Neural cell (in vitro differentiated cells): ENCODE measurements at regions not wholly inside any gene's neighbourhood (a gene's known extent, or its start where the extent isn't known, plus 50 kb on each side); places are given as distances from the start of the nearest gene placed in this dataset.

Experiments
- EP300 ChIP-seq: fragments of 450-650 bp; conservative IDR thresholded peaks from 2 replicates; pipeline ENCODE4 v1.6.1; 2014; ENCODE audit warnings: antibody characterized with exemption, mild to moderate bottlenecking, moderate library complexity; ENCODE audit not compliant: poor library complexity, severe bottlenecking
- EZH2 ChIP-seq: fragments of 200-600, 300-800 bp; shearing (Covaris generic), sonication (generic); IDR thresholded peaks from 2 replicates; pipeline ENCODE4 v1.6.1; 2014; ENCODE audit warnings: antibody characterized with exemption, low read length, borderline replicate concordance, mild to moderate bottlenecking; ENCODE audit not compliant: insufficient read depth, poor library complexity, severe bottlenecking
- MXI1 ChIP-seq: fragments of 450-650 bp; conservative IDR thresholded peaks from 2 replicates; pipeline ENCODE4 v1.6.1; 2014; ENCODE audit warnings: antibody characterized with exemption, mild to moderate bottlenecking; ENCODE audit not compliant: poor library complexity, severe bottlenecking
- POLR2AphosphoS5 ChIP-seq: IDR thresholded peaks from 2 replicates; pipeline ENCODE4 v1.6.1; 2012
- RAD21 ChIP-seq: fragments of 450-650 bp; conservative IDR thresholded peaks from 2 replicates; pipeline ENCODE4 v1.6.1; 2014; ENCODE audit warnings: antibody characterized with exemption, mild to moderate bottlenecking, moderate library complexity
- SMC3 ChIP-seq: fragments of 450-650 bp; conservative IDR thresholded peaks from 2 replicates; pipeline ENCODE4 v1.6.1; 2014; ENCODE audit warnings: antibody characterized with exemption, mild to moderate bottlenecking, moderate library complexity; ENCODE audit not compliant: poor library complexity
- TAF1 ChIP-seq: IDR thresholded peaks from 2 replicates; pipeline ENCODE4 v1.6.1; 2012; ENCODE audit warnings: low read depth
- TF ChIP-seq, protein P1 (sequence below): fragments of 450-650 bp; IDR thresholded peaks from 2 replicates; pipeline ENCODE4 v1.5.1; 2014; ENCODE audit warnings: antibody characterized with exemption, mild to moderate bottlenecking, moderate library complexity; ENCODE audit not compliant: poor library complexity, severe bottlenecking
- TF ChIP-seq, protein P2 (sequence below): IDR thresholded peaks from 2 replicates; pipeline ENCODE4 v1.6.1; 2012; ENCODE audit warnings: borderline replicate concordance

GRCh38 chr3:187836823-187837770 lies 91.8 kb upstream of the BCL6 start:
- TF ChIP-seq, protein P1, sequence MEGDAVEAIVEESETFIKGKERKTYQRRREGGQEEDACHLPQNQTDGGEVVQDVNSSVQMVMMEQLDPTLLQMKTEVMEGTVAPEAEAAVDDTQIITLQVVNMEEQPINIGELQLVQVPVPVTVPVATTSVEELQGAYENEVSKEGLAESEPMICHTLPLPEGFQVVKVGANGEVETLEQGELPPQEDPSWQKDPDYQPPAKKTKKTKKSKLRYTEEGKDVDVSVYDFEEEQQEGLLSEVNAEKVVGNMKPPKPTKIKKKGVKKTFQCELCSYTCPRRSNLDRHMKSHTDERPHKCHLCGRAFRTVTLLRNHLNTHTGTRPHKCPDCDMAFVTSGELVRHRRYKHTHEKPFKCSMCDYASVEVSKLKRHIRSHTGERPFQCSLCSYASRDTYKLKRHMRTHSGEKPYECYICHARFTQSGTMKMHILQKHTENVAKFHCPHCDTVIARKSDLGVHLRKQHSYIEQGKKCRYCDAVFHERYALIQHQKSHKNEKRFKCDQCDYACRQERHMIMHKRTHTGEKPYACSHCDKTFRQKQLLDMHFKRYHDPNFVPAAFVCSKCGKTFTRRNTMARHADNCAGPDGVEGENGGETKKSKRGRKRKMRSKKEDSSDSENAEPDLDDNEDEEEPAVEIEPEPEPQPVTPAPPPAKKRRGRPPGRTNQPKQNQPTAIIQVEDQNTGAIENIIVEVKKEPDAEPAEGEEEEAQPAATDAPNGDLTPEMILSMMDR: no peak
- TF ChIP-seq MXI1: no peak
- TF ChIP-seq SMC3: no peak
- TF ChIP-seq EZH2: no peak
- TF ChIP-seq EP300: no peak
- TF ChIP-seq POLR2AphosphoS5: no peak
- TF ChIP-seq, protein P2, sequence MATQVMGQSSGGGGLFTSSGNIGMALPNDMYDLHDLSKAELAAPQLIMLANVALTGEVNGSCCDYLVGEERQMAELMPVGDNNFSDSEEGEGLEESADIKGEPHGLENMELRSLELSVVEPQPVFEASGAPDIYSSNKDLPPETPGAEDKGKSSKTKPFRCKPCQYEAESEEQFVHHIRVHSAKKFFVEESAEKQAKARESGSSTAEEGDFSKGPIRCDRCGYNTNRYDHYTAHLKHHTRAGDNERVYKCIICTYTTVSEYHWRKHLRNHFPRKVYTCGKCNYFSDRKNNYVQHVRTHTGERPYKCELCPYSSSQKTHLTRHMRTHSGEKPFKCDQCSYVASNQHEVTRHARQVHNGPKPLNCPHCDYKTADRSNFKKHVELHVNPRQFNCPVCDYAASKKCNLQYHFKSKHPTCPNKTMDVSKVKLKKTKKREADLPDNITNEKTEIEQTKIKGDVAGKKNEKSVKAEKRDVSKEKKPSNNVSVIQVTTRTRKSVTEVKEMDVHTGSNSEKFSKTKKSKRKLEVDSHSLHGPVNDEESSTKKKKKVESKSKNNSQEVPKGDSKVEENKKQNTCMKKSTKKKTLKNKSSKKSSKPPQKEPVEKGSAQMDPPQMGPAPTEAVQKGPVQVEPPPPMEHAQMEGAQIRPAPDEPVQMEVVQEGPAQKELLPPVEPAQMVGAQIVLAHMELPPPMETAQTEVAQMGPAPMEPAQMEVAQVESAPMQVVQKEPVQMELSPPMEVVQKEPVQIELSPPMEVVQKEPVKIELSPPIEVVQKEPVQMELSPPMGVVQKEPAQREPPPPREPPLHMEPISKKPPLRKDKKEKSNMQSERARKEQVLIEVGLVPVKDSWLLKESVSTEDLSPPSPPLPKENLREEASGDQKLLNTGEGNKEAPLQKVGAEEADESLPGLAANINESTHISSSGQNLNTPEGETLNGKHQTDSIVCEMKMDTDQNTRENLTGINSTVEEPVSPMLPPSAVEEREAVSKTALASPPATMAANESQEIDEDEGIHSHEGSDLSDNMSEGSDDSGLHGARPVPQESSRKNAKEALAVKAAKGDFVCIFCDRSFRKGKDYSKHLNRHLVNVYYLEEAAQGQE: no peak
- no peak for TF ChIP-seq RAD21
- no peak for TF ChIP-seq TAF1
